Trophoblast cell (in vitro differentiated cells and primary cell): ENCODE measurements at regions not wholly inside any gene's neighbourhood (a gene's known extent, or its start where the extent isn't known, plus 50 kb on each side); places are given as distances from the start of the nearest gene placed in this dataset.
"Not testable (repeated sequence)": the region's sequence is repeated elsewhere in the genome, so short reads cannot be mapped to it uniquely, and the experiment has no call there.

Source experiments
- DNase-seq, 2 donors: peaks; one replicate each; pipeline ENCODE4 v3.0.0-alpha.2; 2016
- H2AFZ ChIP-seq: 2 replicates; pipeline ENCODE4 v1.6.1; 2013; ENCODE audit warnings: low read length, moderate library complexity, mild to moderate bottlenecking; ENCODE audit not compliant: insufficient read depth, poor library complexity
- H2AK5ac ChIP-seq: 2 replicates; pipeline ENCODE4 v1.6.1; 2013; ENCODE audit warnings: mild to moderate bottlenecking, low read length
- H2BK120ac ChIP-seq: 2 replicates; pipeline ENCODE4 v1.6.1; 2013; ENCODE audit warnings: low read length, mild to moderate bottlenecking, moderate library complexity; ENCODE audit not compliant: insufficient read depth, poor library complexity
- H2BK12ac ChIP-seq: 2 replicates; pipeline ENCODE4 v1.6.1; 2013; ENCODE audit warnings: mild to moderate bottlenecking, low read length, moderate library complexity
- H2BK5ac ChIP-seq: 2 replicates; pipeline ENCODE4 v1.6.1; 2013; ENCODE audit warnings: low read length, low read depth, moderate library complexity, mild to moderate bottlenecking; ENCODE audit not compliant: poor library complexity
- H3K14ac ChIP-seq: 2 replicates; pipeline ENCODE4 v1.6.1; 2013; ENCODE audit warnings: mild to moderate bottlenecking, low read length
- H3K18ac ChIP-seq: 2 replicates; pipeline ENCODE4 v1.6.1; 2013; ENCODE audit warnings: mild to moderate bottlenecking, low read length
- H3K23ac ChIP-seq: 2 replicates; pipeline ENCODE4 v1.6.1; 2013; ENCODE audit warnings: low read length
- H3K27ac ChIP-seq: 2 replicates; pipeline ENCODE4 v1.5.1; 2013; ENCODE audit warnings: low read depth, mild to moderate bottlenecking, inconsistent platforms, low read length, moderate library complexity
- H3K27me3 ChIP-seq: 2 replicates; pipeline ENCODE4 v1.6.1; 2013; ENCODE audit warnings: inconsistent platforms, mild to moderate bottlenecking, low read length, moderate library complexity; ENCODE audit not compliant: insufficient read depth
- H3K36me3 ChIP-seq, 2 experiments: 1 replicate in 1 of 2; 2 replicates in 1 of 2; pipeline ENCODE4 v1.6.1; 2013; ENCODE audit warnings: low read length in 2 of 2, mild to moderate bottlenecking in 2 of 2, moderate library complexity in 1 of 2; ENCODE audit not compliant: insufficient read depth in 2 of 2, control insufficient read depth in 1 of 2
- H3K4ac ChIP-seq: 2 replicates; pipeline ENCODE4 v1.6.1; 2013; ENCODE audit warnings: low read depth, mild to moderate bottlenecking, low read length, moderate library complexity
- H3K4me1 ChIP-seq, 2 experiments: 1 replicate in 1 of 2; 2 replicates in 1 of 2; pipeline ENCODE4 v1.6.1; 2013; ENCODE audit warnings: low read length in 2 of 2, mild to moderate bottlenecking in 2 of 2, moderate library complexity in 1 of 2; ENCODE audit not compliant: insufficient read depth in 2 of 2, control insufficient read depth in 1 of 2
- H3K4me2 ChIP-seq: 2 replicates; pipeline ENCODE4 v1.6.1; 2013; ENCODE audit warnings: inconsistent platforms, mild to moderate bottlenecking, low read length, moderate library complexity
- H3K4me3 ChIP-seq: 2 replicates; pipeline ENCODE4 v1.5.1; 2013; ENCODE audit warnings: mild to moderate bottlenecking, low read depth, low read length, inconsistent platforms
- H3K79me1 ChIP-seq: one replicate; pipeline ENCODE4 v1.6.1; 2013; ENCODE audit warnings: low read length
- H3K79me2 ChIP-seq: 2 replicates; pipeline ENCODE4 v1.6.1; 2013; ENCODE audit warnings: low read length, mild to moderate bottlenecking; ENCODE audit not compliant: control insufficient read depth, insufficient read depth, poor library complexity
- H3K9ac ChIP-seq: 2 replicates; pipeline ENCODE4 v1.6.1; 2013; ENCODE audit warnings: mild to moderate bottlenecking, low read length
- H3K9me3 ChIP-seq: 2 replicates; pipeline ENCODE4 v1.6.1; 2013; ENCODE audit warnings: low read depth, mild to moderate bottlenecking, control low read depth, inconsistent platforms, low read length; ENCODE audit not compliant: insufficient read depth
- H4K12ac ChIP-seq: 2 replicates; pipeline ENCODE4 v1.6.1; 2013; ENCODE audit warnings: low read depth, mild to moderate bottlenecking, low read length, moderate library complexity
- H4K8ac ChIP-seq: 2 replicates; pipeline ENCODE4 v1.6.1; 2013; ENCODE audit warnings: low read depth, mild to moderate bottlenecking, low read length, moderate library complexity
- H4K91ac ChIP-seq: one replicate; pipeline ENCODE4 v1.6.1; 2013; ENCODE audit warnings: low read depth, mild to moderate bottlenecking, low read length, moderate library complexity
- WGBS: extraction: QIAGEN DNeasy Blood & Tissue Kit; methylation state at CpG from one replicate; pipeline ENCODE4 v1.1.7; 2013; ENCODE audit warnings: missing lambda C conversion rate; ENCODE audit not compliant: insufficient read length, insufficient coverage; ENCODE audit errors: extremely low coverage; 5-methylcytosine and 5-hydroxymethylcytosine counted together

- not testable (repeated sequence) for H4K8ac ChIP-seq, H3K18ac ChIP-seq, H3K27ac ChIP-seq, H3K9me3 ChIP-seq, H3K4ac ChIP-seq, H3K79me1 ChIP-seq, H3K4me3 ChIP-seq, H3K23ac ChIP-seq, H3K4me1 ChIP-seq, H3K9ac ChIP-seq, H3K36me3 ChIP-seq, H3K14ac ChIP-seq, H4K12ac ChIP-seq, H2BK120ac ChIP-seq, H3K79me2 ChIP-seq, H2BK12ac ChIP-seq, H3K4me2 ChIP-seq, H3K27me3 ChIP-seq, H2AFZ ChIP-seq, H4K91ac ChIP-seq, H2AK5ac ChIP-seq, H2BK5ac ChIP-seq, DNase-seq
- WGBS = no CpG with 5 or more reads among the region's 4 CpGs
These were observed 169.5 kb downstream of the SIM1 start for GRCh38 chr6:100295172-100295571.

- H3K4me3 ChIP-seq = no peak overlapping the region
- no peak overlapping the region for H2AFZ ChIP-seq
- DNase-seq = no peak
- no peak overlapping the region for H3K23ac ChIP-seq
- no peak overlapping the region for H3K27ac ChIP-seq
- H3K4me1 ChIP-seq = peaks cover 0 to 2% of the 10 kb centered on the region in 2 experiments
- no peak overlapping the region for H4K91ac ChIP-seq
- no peak overlapping the region for H4K12ac ChIP-seq
- H3K36me3 ChIP-seq = no peaks in the 10 kb centered on the region
- H3K9ac ChIP-seq = no peak overlapping the region
- no peak overlapping the region for H4K8ac ChIP-seq
- H3K79me2 ChIP-seq = no peaks in the 10 kb centered on the region
- H3K9me3 ChIP-seq = no peaks in the 10 kb centered on the region
- WGBS = no CpG with 5 or more reads among the region's 2 CpGs
- H2BK5ac ChIP-seq = no peak overlapping the region
- H3K27me3 ChIP-seq = no peaks in the 10 kb centered on the region
- no peak overlapping the region for H3K14ac ChIP-seq
- H3K18ac ChIP-seq = no peak overlapping the region
- H2BK12ac ChIP-seq = no peak overlapping the region
- no peak overlapping the region for H2BK120ac ChIP-seq
- no peak overlapping the region for H3K4me2 ChIP-seq
- no peak overlapping the region for H3K4ac ChIP-seq
- no peaks in the 10 kb centered on the region for H3K79me1 ChIP-seq
- H2AK5ac ChIP-seq = no peak overlapping the region
These were observed 175.4 kb downstream of the SIM1 start for GRCh38 chr6:100289285-100289684.

GRCh38 chr6:100288311-100288710 lies 176.4 kb downstream of the SIM1 start:
- Histone ChIP-seq H2AFZ (no peak overlapping the region), H3K79me2 (no peaks in the 10 kb centered on the region), H3K14ac (no peak overlapping the region), H3K79me1 (no peaks in the 10 kb centered on the region), H4K12ac (no peak overlapping the region), H3K27ac (no peak overlapping the region), H2AK5ac (no peak overlapping the region), H3K23ac (no peak overlapping the region), H3K4me3 (no peak overlapping the region), H2BK5ac (no peak overlapping the region), H3K4me2 (no peak overlapping the region), H3K18ac (no peak overlapping the region), H4K8ac (no peak overlapping the region), H3K9ac (no peak overlapping the region), H3K9me3 (no peaks in the 10 kb centered on the region), H3K36me3 (no peaks in the 10 kb centered on the region), H2BK12ac (no peak overlapping the region), H3K4me1 (peaks cover 0 to 2% of the 10 kb centered on the region in 2 experiments), H2BK120ac (no peak overlapping the region), H4K91ac (no peak overlapping the region), H3K4ac (no peak overlapping the region), H3K27me3 (no peaks in the 10 kb centered on the region)
- WGBS = no CpG with 5 or more reads among the region's 4 CpGs
- no peak for DNase-seq

GRCh38 chr6:100283285-100283684 lies 181.4 kb downstream of the SIM1 start:
- no peak overlapping the region for H3K14ac ChIP-seq
- H3K79me2 ChIP-seq = no peaks in the 10 kb centered on the region
- H3K79me1 ChIP-seq = peaks cover 2% of the 10 kb centered on the region
- H3K9me3 ChIP-seq = no peaks in the 10 kb centered on the region
- DNase-seq = peak in 1 of 2 donors; percentile 27
- H2AFZ ChIP-seq = no peak overlapping the region
- no peaks in the 10 kb centered on the region for H3K27me3 ChIP-seq
- H3K4me1 ChIP-seq = peaks cover 2 to 6% of the 10 kb centered on the region in 2 experiments
- no peak overlapping the region for H3K4ac ChIP-seq
- no peak overlapping the region for H2BK5ac ChIP-seq
- no peak overlapping the region for H3K9ac ChIP-seq
- H2BK12ac ChIP-seq = no peak overlapping the region
- H2BK120ac ChIP-seq = no peak overlapping the region
- H4K8ac ChIP-seq = no peak overlapping the region
- H3K27ac ChIP-seq = no peak overlapping the region
- no peak overlapping the region for H3K18ac ChIP-seq
- H4K91ac ChIP-seq = no peak overlapping the region
- H3K4me3 ChIP-seq = no peak overlapping the region
- H2AK5ac ChIP-seq = no peak overlapping the region
- H3K36me3 ChIP-seq = no peaks in the 10 kb centered on the region
- H4K12ac ChIP-seq = no peak overlapping the region
- H3K23ac ChIP-seq = no peak overlapping the region
- H3K4me2 ChIP-seq = no peak overlapping the region
